Ishikawa (cell line): ENCODE measurements at regions not wholly inside any gene's neighbourhood (a gene's known extent, or its start where the extent isn't known, plus 50 kb on each side); places are given as distances from the start of the nearest gene placed in this dataset.

Source experiments
- EP300 ChIP-seq: IDR thresholded peaks from 2 replicates; pipeline ENCODE4 v1.6.1; 2012; ENCODE audit warnings: borderline replicate concordance
- TAF1 ChIP-seq: IDR thresholded peaks from 2 replicates; pipeline ENCODE4 v1.6.1; 2012; ENCODE audit warnings: low read depth, mild to moderate bottlenecking
- TEAD4 ChIP-seq: IDR thresholded peaks from 2 replicates; pipeline ENCODE4 v1.6.1; 2012
- ZBTB7A ChIP-seq: IDR thresholded peaks from 2 replicates; pipeline ENCODE4 v1.6.1; 2012; ENCODE audit warnings: low read depth
- TF ChIP-seq, protein P1 (sequence below): IDR thresholded peaks from 2 replicates; pipeline ENCODE4 v1.6.1; 2012

DNA sequence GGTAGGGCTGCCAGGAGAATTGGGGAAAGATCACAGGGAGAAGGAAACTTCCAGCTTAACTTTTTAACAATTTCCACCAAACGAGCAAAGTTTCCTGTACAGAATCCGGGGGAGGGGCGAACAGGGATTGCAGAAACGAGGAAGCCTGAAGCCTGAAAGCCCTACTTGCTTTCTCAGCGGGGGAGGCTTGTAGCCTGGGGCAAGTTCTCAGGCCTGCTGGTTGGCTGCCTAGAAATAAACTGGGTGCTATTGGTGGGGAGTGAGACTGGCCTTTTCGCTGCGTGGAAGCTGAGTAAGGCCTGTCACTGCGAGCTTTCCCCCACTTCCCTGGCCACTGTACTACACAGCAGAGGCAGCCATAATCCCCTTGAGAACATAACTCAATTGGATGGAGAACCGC, 110.8 kb upstream of the ATP8A1 start:
- TF ChIP-seq TEAD4 (no peak), EP300 (no peak), ZBTB7A (no peak), TAF1 (no peak)
- TF ChIP-seq, protein P1, sequence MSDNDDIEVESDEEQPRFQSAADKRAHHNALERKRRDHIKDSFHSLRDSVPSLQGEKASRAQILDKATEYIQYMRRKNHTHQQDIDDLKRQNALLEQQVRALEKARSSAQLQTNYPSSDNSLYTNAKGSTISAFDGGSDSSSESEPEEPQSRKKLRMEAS, result no peak
